SHP77 (cell line): ENCODE measurements at regions not wholly inside any gene's neighbourhood (a gene's known extent, or its start where the extent isn't known, plus 50 kb on each side); places are given as distances from the start of the nearest gene placed in this dataset.

Source experiments
- DNase-seq, 2 experiments: peaks; one replicate each; lab custom pipeline; 2025; lab: John Stamatoyannopoulos, UW

- no peak for DNase-seq
Measured at GRCh38 chr15:94100863-94101262, 130.5 kb upstream of the MCTP2 start.

- no peak for DNase-seq
Measured at GRCh38 chr15:94099574-94099960, 131.8 kb upstream of the MCTP2 start.

- no peak for DNase-seq
Measured at GRCh38 chr15:94098921-94099573, 132.3 kb upstream of the MCTP2 start.

- no peak for DNase-seq
Measured at GRCh38 chr15:94097552-94097951, 133.8 kb upstream of the MCTP2 start.

GRCh38 chr15:94094310-94094709 lies 137.1 kb upstream of the MCTP2 start:
- DNase-seq, result no peak

DNA sequence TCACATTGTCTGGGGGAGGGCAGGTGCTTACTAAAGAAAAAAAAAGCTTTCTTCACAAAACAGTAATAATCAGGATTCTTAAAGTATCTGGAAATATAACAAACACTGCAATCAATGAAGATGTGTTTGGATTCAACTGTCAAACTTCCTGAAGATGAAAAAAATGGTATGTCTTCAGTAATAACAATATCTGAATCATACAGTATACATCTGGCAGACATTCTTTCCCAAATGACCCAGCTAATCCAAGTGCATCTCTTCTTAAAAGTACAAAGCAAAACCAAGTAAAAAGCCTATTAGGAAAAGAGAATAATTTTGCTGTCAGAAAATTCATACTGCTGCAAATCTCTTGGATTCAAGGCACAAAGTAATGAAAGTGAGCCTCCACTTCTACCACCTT lies 145.0 kb upstream of the MCTP2 start:
- no peak for DNase-seq

- DNase-seq, result no peak
Measured at GRCh38 chr15:94083467-94084052, 147.8 kb upstream of the MCTP2 start.

- no peak for DNase-seq
Measured at GRCh38 chr15:94081829-94082228, 149.5 kb upstream of the MCTP2 start.

GRCh38 chr15:94080989-94081605 lies 150.3 kb upstream of the MCTP2 start:
- DNase-seq, result no peak

GRCh38 chr15:94080416-94080815 lies 150.9 kb upstream of the MCTP2 start:
- DNase-seq, result no peak

DNA sequence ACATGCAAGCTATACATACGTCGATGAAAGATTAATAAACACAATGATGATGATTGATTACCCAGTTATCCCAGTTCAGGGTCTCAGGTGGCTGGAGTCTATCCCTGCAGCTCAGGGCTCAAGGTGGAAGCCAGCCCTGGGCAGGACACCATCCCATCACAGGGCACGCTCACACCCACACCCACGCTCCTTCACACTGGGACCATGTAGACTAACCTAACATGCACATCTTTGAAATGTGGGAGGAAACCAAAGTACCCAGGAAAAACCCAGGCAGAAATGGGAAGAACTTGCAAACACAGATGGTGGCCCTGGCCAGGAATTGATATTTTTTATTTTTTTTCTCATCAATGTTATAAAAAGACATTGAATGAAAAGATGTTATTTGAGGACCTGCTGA lies 151.4 kb upstream of the MCTP2 start:
- no peak for DNase-seq

GRCh38 chr15:94079459-94079858 lies 151.9 kb upstream of the MCTP2 start:
- no peak for DNase-seq

DNA sequence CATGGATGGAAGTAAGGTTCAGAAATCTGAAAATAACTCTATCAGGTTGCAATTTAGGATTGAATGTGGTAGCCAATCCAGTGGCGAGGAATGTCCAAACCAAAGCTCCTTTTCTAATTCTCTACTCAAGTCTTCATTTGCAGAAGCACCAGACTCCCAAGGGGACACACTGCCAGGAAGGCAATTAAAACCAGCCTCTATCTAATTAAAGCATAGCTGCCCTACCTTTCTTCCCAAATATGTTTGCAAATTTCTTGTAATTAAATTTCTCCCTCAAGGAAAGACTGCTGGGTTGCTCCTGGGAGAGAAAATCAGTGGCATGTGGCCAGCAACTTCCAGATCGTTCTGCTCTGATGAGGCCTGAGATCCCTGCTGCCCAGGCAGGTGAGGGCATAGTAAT lies 153.4 kb upstream of the MCTP2 start:
- DNase-seq, result no peak

DNA sequence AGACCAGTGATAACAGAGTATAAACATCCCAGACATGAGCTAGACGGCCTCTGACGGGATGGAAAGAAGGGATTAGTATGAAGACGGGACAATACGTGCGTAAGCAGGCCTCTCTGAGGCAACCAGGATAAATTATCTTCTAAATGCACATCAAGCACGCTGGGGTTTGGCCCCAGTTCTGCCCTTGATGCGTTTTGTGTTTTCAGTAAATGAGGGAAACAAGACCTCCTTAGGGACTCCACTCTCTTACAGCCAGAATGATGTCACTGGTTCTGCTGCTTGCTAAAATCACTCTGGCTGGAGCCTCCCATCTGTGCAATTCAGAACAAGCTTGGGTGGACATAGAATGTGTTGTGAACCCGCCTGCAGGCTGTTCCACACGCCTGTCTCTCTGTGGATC lies 156.0 kb upstream of the MCTP2 start:
- DNase-seq, result no peak

DNA sequence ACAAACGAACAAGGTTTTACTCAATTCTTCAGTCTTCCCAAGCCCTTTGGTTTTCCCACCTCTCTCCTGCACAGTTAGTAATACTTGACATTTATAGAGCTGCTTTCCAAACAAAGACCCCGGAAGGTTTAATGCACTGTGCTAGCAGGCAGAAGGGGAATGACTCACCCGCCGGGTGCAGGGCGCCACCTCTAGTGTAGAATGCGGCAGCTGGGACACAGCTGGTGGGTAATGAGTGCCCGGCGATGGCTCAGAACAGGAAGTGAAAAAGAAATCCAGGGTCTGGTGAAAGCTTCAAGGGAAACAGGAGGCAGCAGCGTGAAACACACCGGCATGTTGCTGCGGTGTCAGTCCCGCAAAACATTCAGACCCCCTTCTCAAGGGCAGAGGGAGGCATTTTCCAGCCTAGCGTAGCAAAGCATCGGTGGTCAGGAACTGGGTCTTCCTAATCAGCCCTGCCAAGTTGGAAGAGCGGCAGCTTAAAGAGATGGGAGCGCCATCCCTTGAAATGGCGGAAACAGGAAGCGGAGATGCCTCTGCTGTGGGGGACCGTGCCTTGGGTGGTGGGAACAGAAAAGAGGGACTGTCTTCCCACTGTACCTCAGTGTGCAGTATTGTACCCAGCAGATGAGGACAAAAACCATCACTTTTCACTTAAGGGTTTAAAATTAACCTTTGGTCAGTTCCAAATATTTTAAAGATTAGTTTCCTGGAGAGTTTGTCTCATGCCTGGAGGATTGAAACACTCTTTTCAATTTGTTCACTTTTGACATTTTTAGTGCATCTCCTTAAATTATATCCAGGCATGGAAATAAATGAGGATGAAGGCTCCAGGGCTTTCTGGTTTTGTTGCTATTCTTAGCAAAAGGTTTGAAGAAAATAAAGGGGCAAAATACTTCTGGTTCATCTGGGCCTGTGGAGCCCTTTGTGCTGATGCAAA lies 160.7 kb upstream of the MCTP2 start:
- peak; percentile 58 to 70 for DNase-seq

GRCh38 chr15:94069844-94070243 lies 161.5 kb upstream of the MCTP2 start:
- DNase-seq, result no peak

GRCh38 chr15:94066811-94067210 lies 164.6 kb upstream of the MCTP2 start:
- no peak for DNase-seq

DNA sequence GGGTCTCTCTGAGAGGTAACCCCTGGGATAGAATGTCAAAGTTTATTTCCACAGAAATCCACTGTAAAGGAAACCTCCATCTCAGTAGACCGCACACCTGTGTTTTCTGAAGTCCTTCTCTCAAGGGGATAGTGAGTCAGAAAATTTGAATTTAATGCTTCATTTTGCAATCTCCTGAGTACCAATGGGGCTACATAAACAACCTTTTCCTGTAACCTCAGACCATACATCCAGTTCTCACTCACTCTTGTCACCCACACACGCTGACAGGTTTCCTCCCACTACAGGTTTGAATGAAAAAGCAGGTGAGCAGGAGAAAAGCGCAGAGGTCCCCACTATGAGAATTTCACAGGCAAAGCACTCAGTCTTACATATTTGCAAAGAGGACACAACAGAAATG lies 165.3 kb upstream of the MCTP2 start:
- DNase-seq, result no peak

DNA sequence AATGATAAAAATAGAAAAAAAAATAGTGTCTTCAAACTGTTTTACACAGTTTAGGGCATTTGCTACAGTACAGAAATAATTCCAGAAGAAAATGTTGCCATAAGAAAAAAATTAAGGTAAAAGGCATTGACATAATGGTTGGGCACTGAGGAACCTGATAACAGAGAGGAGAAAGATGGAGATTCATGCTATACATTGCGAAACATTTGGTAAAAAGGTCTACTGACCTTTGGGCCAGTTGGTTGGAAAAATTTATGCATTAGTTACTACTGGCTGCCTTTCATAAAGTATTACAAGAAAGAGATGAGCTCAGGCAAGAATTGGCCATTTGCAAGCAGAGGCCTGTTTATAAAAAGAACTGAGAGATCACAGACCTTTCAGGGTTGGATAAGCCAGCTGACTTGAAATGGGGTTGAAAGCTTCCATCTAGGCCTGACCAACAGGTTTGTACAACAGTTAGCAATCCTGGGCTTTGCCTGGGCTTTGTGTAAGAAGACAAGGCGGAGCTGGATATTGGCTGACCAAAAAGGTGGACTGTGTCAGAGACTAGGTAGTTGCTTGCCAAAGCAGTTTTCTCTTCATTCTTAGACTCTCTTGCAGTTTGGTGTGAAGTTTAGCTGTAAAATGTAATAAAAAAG lies 166.6 kb upstream of the MCTP2 start:
- DNase-seq, result no peak

DNA sequence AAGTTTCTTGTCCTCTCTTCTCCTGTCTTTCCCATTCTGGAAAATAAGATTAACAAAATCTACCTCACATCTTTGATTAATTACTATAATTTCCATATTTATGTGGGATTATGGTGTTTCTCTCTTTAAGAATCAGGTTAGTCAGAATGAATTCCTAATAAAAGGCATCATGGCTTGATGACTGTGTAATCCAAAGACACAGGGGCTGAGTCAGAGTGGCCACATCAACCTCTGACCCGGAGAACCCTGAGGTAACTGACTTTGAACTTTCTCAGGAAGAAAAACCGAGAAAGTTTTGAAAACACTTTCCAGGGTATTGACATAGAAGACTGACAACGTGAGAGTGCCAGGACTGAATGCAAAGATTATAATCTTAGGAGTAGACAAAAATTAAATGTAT lies 170.3 kb upstream of the MCTP2 start:
- no peak for DNase-seq

- no peak for DNase-seq
Measured at GRCh38 chr15:94059013-94059587, 172.3 kb upstream of the MCTP2 start.

DNA sequence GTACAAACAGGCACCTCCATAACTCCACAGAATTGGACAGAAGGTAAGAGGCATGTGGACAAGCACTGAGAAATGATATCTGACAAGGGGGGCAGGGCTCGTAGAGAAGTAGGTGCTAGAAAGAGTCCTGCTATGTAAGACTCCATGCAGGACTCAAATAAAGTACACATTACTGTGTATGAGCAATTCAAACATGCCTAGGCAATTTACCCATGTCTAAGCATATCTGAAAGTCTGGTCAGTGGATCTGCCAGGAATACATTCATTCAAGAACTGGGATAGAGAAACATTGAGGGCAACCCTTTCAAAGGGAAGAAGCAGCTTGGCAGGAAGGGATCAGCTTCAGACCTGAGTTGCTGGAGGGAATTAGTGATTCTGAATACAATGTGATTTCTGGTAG lies 174.1 kb upstream of the MCTP2 start:
- no peak for DNase-seq
